HEK293T (cell line): ENCODE measurements at regions not wholly inside any gene's neighbourhood (a gene's known extent, or its start where the extent isn't known, plus 50 kb on each side); places are given as distances from the start of the nearest gene placed in this dataset.

Experiments used
- CTCF ChIA-PET: fragments of 350-600 bp; formaldehyde crosslinking; extraction: SDS; loops from one replicate; lab custom pipeline; 2021; ENCODE audit warnings: antibody characterized with exemption, inconsistent platforms; lab: Yijun Ruan, JAX
- POLR2A ChIA-PET: fragments of 350-600 bp; formaldehyde crosslinking; extraction: SDS; loops from one replicate; lab custom pipeline; 2020; ENCODE audit warnings: antibody characterized with exemption, inconsistent platforms; lab: Yijun Ruan, JAX
- DNase-seq: peaks from one replicate; pipeline ENCODE4 v3.0.0; 2012; ENCODE audit warnings: mixed read lengths; ENCODE audit errors: extremely low spot score
- ARNT ChIP-seq: fragments of 450-650 bp; IDR thresholded peaks from 2 replicates; pipeline ENCODE4 v1.6.1; 2017; ENCODE audit warnings: mild to moderate bottlenecking
- BHLHE40 ChIP-seq: fragments of 450-650 bp; IDR thresholded peaks from 2 replicates; pipeline ENCODE4 v1.6.1; 2016; ENCODE audit warnings: mild to moderate bottlenecking, moderate library complexity, borderline replicate concordance
- CTBP1 ChIP-seq: fragments of 450-650 bp; IDR thresholded peaks from 2 replicates; pipeline ENCODE4 v1.6.1; 2016; ENCODE audit warnings: borderline replicate concordance
- ELF4 ChIP-seq: fragments of 450-650 bp; IDR thresholded peaks from 2 replicates; pipeline ENCODE4 v1.6.1; 2017; ENCODE audit warnings: antibody characterized with exemption
- FOXA1 ChIP-seq: fragments of 450-650 bp; IDR thresholded peaks from 2 replicates; pipeline ENCODE4 v1.6.1; 2016; ENCODE audit warnings: mild to moderate bottlenecking
- FOXK2 ChIP-seq: fragments of 450-650 bp; IDR thresholded peaks from 2 replicates; pipeline ENCODE4 v1.6.1; 2016; ENCODE audit warnings: mild to moderate bottlenecking
- FOXM1 ChIP-seq: fragments of 450-650 bp; IDR thresholded peaks from 2 replicates; pipeline ENCODE4 v1.6.1; 2017; ENCODE audit warnings: mild to moderate bottlenecking, borderline replicate concordance
- HDGF ChIP-seq: fragments of 450-650 bp; IDR thresholded peaks from 2 replicates; pipeline ENCODE4 v1.6.1; 2017; ENCODE audit warnings: antibody characterized with exemption, borderline replicate concordance
- L3MBTL2 ChIP-seq: fragments of 450-650 bp; conservative IDR thresholded peaks from 2 replicates; pipeline ENCODE4 v1.6.1; 2016; ENCODE audit warnings: mild to moderate bottlenecking
- LEF1 ChIP-seq: fragments of 450-650 bp; IDR thresholded peaks from 2 replicates; pipeline ENCODE4 v1.6.1; 2017; ENCODE audit warnings: mild to moderate bottlenecking, borderline replicate concordance
- NFRKB ChIP-seq: fragments of 450-650 bp; IDR thresholded peaks from 2 replicates; pipeline ENCODE4 v1.6.1; 2016; ENCODE audit warnings: mild to moderate bottlenecking, moderate library complexity
- PKNOX1 ChIP-seq: fragments of 450-650 bp; IDR thresholded peaks from 2 replicates; pipeline ENCODE4 v1.6.1; 2016
- SP1 ChIP-seq: fragments of 450-650 bp; IDR thresholded peaks from 2 replicates; pipeline ENCODE4 v1.6.1; 2017
- SUZ12 ChIP-seq: fragments of 450-650 bp; IDR thresholded peaks from 2 replicates; pipeline ENCODE4 v1.6.1; 2016; ENCODE audit warnings: mild to moderate bottlenecking
- TARDBP ChIP-seq: fragments of 450-650 bp; IDR thresholded peaks from 2 replicates; pipeline ENCODE4 v1.6.1; 2016
- ZNF384 ChIP-seq: fragments of 450-650 bp; IDR thresholded peaks from 2 replicates; pipeline ENCODE4 v1.6.1; 2016

GRCh38 chr2:41881249-41881648 is 166.6 kb upstream of the PKDCC start:
- DNase-seq: no peak
- CTCF ChIA-PET: interaction anchor here (1.8 kb wide), 1 partner anchor 12 kb away, joined by 5 read pairs; no protein-coding TSS in a partner anchor
- POLR2A ChIA-PET: no interaction called here
- TF ChIP-seq TARDBP: no peak
- no peak for TF ChIP-seq SP1
- no peak for TF ChIP-seq ARNT
- no peak for TF ChIP-seq NFRKB
- no peak for TF ChIP-seq SUZ12
- TF ChIP-seq ELF4: no peak
- TF ChIP-seq ZNF384: no peak

DNA sequence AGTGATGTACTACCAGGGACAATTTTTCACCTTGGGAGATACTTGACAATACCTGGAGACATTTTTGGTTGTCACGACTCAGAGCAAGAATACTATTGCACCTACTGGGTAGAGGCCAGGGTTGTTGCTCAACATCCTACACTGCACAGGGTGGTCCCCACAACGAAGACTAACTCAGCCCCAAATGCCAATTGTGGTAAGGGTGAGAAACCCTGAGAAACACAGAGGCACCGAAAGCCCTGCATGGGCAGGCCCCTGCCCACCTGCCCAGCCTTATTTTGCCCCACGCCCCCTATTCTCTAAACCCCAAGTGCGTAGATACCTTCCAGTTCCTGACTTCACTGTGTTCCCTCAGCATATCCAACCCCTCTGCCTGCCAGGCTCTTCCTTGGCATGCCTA is 163.1 kb upstream of the PKDCC start:
- TF ChIP-seq ZNF384 (no peak), TARDBP (no peak), ARNT (no peak), SUZ12 (no peak), PKNOX1 (no peak), SP1 (no peak), L3MBTL2 (no peak), FOXK2 (no peak), BHLHE40 (no peak), CTBP1 (no peak), ELF4 (no peak), HDGF (no peak), NFRKB (no peak), FOXA1 (no peak), FOXM1 (no peak), LEF1 (no peak)
- no peak for DNase-seq
- POLR2A ChIA-PET: no interaction called here
- CTCF ChIA-PET: no interaction called here

- POLR2A ChIA-PET: no interaction called here
- TF ChIP-seq ARNT (no peak), CTBP1 (no peak), NFRKB (no peak), TARDBP (no peak), PKNOX1 (no peak), SUZ12 (no peak), SP1 (no peak), ELF4 (no peak), FOXK2 (no peak), FOXM1 (no peak), FOXA1 (no peak), LEF1 (no peak), ZNF384 (no peak), L3MBTL2 (no peak), BHLHE40 (no peak), HDGF (no peak)
- CTCF ChIA-PET: no interaction called here
- DNase-seq: no peak
Observed at GRCh38 chr2:41886145-41886664, 161.6 kb upstream of the PKDCC start.

DNA sequence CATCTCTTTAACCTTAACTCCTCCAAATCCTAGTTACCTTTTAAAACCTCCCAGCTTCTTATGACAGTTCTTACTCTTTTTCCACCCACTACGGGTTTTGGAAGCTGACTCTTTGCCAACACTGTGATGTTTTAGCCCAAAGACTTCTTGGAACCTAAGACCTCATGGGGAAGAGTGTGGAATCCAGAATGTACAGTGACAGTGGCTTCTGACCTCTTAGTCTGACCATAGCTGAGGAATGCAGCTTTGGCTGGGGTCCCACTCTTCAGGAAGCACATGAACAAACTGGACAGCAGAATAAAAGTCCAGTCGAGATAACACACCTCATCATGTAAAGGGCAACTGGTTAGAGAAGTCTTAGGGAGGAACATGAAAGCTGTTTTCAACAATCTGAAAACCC is 161.1 kb upstream of the PKDCC start:
- no peak for TF ChIP-seq FOXM1
- no peak for TF ChIP-seq SP1
- TF ChIP-seq TARDBP: no peak
- TF ChIP-seq ARNT: no peak
- no peak for TF ChIP-seq NFRKB
- TF ChIP-seq FOXK2: no peak
- ChIA-PET CTCF (no interaction called here), POLR2A (no interaction called here)
- no peak for DNase-seq

DNA sequence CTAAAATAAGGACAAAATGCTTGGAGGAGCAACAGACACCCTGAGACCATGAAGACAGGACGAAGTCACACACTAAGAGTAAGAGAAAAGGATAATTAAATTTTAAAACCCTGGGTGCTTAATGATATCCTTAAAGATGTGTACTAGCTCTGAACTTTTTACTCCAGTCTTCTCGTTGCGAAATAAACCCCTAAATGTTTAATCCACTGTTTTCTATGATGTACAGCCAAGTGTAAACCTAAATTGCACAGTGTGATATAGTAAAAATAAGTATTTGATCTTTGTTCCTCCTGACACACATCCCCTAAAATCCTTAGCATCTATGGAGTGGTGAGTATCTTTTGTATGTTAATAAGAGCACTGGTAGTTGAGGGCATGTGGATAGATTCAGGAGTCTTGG is 157.5 kb upstream of the PKDCC start:
- POLR2A ChIA-PET: no interaction called here
- DNase-seq: no peak
- CTCF ChIA-PET: no interaction called here
- TF ChIP-seq CTBP1: no peak
- TF ChIP-seq ZNF384: no peak
- no peak for TF ChIP-seq L3MBTL2
- no peak for TF ChIP-seq FOXM1
- TF ChIP-seq ARNT: no peak

- POLR2A ChIA-PET: no interaction called here
- CTCF ChIA-PET: interaction anchor here (1.3 kb wide), 1 partner anchor 13 kb away, joined by 4 read pairs; no protein-coding TSS in a partner anchor
- TF ChIP-seq CTBP1: no peak
- no peak for TF ChIP-seq BHLHE40
- TF ChIP-seq PKNOX1: no peak
- no peak for TF ChIP-seq FOXM1
- no peak for TF ChIP-seq ZNF384
- TF ChIP-seq SP1: no peak
- no peak for TF ChIP-seq LEF1
- no peak for TF ChIP-seq ELF4
- no peak for TF ChIP-seq TARDBP
- no peak for TF ChIP-seq L3MBTL2
- no peak for TF ChIP-seq FOXK2
- no peak for TF ChIP-seq FOXA1
- no peak for TF ChIP-seq ARNT
- no peak for DNase-seq
Observed at GRCh38 chr2:41892476-41892875, 155.3 kb upstream of the PKDCC start.
